ENCODE measurements at regions not wholly inside any gene's neighbourhood (a gene's known extent, or its start where the extent isn't known, plus 50 kb on each side); places are given as distances from the start of the nearest gene placed in this dataset.

DNA sequence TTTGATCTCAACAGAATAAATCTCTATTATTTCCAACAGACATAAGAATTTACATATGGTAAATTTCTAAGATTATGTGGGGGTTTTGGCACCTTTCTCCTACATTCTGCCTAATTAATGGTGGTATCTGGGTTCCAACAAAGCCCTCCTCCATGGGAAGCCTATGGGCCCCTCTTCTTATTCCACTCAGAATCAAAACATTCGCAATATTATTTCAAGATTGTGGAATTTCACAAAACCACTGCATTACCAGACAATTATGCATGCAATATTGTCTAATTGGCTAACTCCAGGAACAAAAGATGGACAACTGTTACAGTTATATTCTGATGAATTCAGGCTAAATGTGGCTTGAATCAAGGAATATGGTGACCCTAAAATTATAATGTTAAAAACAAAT, 434.0 kb downstream of the NFIB start:
- H3K4me3 ChIP-seq (ENCODE audit: low read depth, low read length), result no peak overlapping the region
- in situ Hi-C loops (cut with HindIII; ENCODE audit: low sequenced_read_pairs), result no loop called here
- DNase-seq (ENCODE audit: low read depth, low spot score), result no peak
- TF ChIP-seq, protein P1, sequence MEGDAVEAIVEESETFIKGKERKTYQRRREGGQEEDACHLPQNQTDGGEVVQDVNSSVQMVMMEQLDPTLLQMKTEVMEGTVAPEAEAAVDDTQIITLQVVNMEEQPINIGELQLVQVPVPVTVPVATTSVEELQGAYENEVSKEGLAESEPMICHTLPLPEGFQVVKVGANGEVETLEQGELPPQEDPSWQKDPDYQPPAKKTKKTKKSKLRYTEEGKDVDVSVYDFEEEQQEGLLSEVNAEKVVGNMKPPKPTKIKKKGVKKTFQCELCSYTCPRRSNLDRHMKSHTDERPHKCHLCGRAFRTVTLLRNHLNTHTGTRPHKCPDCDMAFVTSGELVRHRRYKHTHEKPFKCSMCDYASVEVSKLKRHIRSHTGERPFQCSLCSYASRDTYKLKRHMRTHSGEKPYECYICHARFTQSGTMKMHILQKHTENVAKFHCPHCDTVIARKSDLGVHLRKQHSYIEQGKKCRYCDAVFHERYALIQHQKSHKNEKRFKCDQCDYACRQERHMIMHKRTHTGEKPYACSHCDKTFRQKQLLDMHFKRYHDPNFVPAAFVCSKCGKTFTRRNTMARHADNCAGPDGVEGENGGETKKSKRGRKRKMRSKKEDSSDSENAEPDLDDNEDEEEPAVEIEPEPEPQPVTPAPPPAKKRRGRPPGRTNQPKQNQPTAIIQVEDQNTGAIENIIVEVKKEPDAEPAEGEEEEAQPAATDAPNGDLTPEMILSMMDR (IDR thresholded peaks at IDR 0.05; ENCODE audit: low read depth, low read length), result no peak

DNA sequence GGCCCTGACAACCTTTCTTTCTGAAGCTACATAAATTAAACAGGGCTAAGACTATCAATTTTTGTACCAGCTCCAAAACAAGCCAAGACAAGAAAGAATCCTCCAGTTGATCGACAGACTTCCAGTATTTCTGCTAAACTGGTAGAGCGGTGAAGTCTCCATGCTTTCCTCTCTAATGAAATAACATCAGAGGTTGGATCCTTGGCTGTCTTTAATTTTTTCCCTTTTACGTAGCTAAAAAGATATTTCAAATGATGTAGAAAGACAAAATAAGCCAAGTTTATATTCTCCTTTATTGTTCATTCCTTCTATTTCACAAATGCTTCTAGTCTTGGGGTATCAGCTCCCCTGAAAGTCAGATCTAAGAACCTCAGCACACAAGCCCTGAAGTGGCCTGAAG, 434.9 kb downstream of the NFIB start:
- TF ChIP-seq, protein P1 (IDR thresholded peaks at IDR 0.05; ENCODE audit: low read depth, low read length), result no peak
- no peak overlapping the region for H3K4me3 ChIP-seq (ENCODE audit: low read depth, low read length)
- DNase-seq (ENCODE audit: low read depth, low spot score), result no peak
- in situ Hi-C loops (cut with HindIII; ENCODE audit: low sequenced_read_pairs), result no loop called here

DNA sequence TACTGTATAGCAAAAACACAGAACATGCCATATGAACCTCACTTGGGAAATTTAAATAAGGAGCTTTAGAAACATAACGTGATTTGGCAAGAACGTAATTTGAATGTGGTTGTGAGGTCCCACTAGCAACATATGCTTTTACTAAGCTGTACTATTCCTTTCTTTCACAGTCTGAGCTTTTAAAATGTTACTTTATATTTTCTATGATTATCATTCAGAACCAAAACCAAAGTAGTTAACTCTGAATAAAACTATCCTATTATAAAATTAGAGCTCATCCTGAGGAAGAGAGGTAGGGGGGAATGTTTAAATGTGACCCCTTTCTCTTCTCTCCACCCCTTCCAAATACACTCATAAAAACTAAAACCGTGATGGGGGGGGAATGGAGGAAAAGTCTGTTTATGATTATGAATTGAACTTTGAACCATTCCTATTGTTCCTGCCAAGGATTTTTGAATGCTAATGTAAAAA, 435.7 kb downstream of the NFIB start:
- no peak for DNase-seq (ENCODE audit: low read depth, low spot score)
- in situ Hi-C loops (cut with HindIII; ENCODE audit: low sequenced_read_pairs), result no loop called here
- TF ChIP-seq, protein P1 (IDR thresholded peaks at IDR 0.05; ENCODE audit: low read depth, low read length), result no peak
- no peak overlapping the region for H3K4me3 ChIP-seq (ENCODE audit: low read depth, low read length)

DNA sequence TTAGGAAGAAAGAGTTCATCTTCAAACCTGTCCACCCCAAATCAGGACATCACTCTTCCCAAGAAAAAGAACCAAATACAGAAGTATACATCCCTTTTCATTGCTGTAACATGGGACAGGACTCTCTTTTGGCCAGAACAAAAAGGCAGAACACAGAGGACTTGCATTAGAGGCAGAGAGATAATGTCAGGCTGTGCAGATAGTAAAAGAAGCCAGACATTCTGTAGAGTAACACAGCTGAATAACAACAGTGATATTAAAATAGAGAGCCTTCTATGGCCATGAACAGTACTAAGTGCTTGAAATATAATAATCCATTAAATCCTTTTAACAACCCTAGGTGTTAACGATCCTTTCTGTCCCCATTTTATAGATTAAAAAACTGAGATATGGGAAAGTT, 437.2 kb downstream of the NFIB start:
- TF ChIP-seq, protein P1 (IDR thresholded peaks at IDR 0.05; ENCODE audit: low read depth, low read length), result no peak
- H3K4me3 ChIP-seq (ENCODE audit: low read depth, low read length), result no peak overlapping the region
- in situ Hi-C loops (cut with HindIII; ENCODE audit: low sequenced_read_pairs), result no loop called here
- DNase-seq (ENCODE audit: low read depth, low spot score), result no peak

DNA sequence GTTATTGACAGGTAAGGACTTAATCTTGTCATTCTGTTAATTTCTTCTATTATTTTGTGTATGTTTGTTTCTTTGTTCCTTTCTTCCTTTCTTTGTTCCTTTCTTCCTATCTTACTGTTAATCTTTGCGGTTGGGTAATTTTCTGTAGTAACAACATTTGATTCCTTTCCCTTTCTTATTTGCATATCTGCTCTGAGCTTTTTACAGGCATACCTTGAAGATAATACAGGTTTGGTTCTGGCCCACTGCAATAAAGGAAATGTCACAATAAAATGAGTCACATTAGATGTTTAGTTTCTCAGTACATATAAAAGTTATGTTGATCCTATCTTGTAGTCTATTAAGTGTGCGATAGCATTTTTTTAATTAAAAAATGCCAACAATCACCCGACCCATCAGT, 440.7 kb downstream of the NFIB start:
- in situ Hi-C loops (cut with HindIII; ENCODE audit: low sequenced_read_pairs), result no loop called here
- TF ChIP-seq, protein P1 (IDR thresholded peaks at IDR 0.05; ENCODE audit: low read depth, low read length), result no peak
- H3K4me3 ChIP-seq (ENCODE audit: low read depth, low read length), result no peak overlapping the region
- no peak for DNase-seq (ENCODE audit: low read depth, low spot score)

DNA sequence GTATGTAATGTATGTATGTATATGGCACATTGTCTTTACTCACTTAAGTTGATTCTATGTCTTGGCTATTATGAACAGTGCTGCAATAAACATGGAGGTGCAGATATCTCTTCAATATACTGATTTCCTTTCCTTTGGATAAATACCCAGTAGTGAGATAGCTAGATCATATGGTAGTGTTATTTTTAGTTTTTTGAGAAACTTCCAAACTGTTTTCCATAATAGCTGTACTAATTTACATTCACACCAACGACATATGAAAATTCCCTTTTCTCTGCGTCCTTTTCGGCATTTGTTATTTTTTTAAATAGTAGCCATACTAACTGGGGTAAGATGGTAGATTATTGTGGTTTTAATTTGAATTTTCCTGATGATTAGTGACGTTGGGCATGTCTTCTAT, 445.6 kb downstream of the NFIB start:
- no peak for DNase-seq (ENCODE audit: low read depth, low spot score)
- TF ChIP-seq, protein P1 (IDR thresholded peaks at IDR 0.05; ENCODE audit: low read depth, low read length), result no peak
- H3K4me3 ChIP-seq (ENCODE audit: low read depth, low read length), result no peak overlapping the region
- in situ Hi-C loops (cut with HindIII; ENCODE audit: low sequenced_read_pairs), result no loop called here

DNA sequence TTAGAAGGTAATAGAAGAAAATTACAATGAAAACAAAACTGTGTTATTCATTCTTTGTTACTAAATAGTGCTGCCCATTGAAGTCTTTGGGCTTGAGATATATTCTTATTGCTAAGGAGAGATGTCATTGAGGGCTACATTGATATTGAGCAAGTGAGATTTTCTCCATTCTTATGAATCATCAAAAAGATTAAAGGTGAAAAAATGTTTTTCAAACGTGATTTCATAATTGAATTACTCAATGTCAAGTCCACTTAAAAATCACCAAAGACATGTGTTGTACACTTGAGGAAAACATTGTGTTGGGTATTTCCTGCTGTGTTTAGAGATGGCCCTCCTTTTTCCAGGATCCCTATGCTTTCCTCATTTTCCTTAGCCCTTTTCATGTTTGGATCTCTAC, 448.1 kb downstream of the NFIB start:
- no peak overlapping the region for H3K4me3 ChIP-seq (ENCODE audit: low read depth, low read length)
- TF ChIP-seq, protein P1 (IDR thresholded peaks at IDR 0.05; ENCODE audit: low read depth, low read length), result no peak
- no peak for DNase-seq (ENCODE audit: low read depth, low spot score)
- in situ Hi-C loops (cut with HindIII; ENCODE audit: low sequenced_read_pairs), result no loop called here

Measured in astrocyte of the spinal cord (primary cell).